ENCODE measurements at regions not wholly inside any gene's neighbourhood (a gene's known extent, or its start where the extent isn't known, plus 50 kb on each side); places are given as distances from the start of the nearest gene placed in this dataset.

DNA sequence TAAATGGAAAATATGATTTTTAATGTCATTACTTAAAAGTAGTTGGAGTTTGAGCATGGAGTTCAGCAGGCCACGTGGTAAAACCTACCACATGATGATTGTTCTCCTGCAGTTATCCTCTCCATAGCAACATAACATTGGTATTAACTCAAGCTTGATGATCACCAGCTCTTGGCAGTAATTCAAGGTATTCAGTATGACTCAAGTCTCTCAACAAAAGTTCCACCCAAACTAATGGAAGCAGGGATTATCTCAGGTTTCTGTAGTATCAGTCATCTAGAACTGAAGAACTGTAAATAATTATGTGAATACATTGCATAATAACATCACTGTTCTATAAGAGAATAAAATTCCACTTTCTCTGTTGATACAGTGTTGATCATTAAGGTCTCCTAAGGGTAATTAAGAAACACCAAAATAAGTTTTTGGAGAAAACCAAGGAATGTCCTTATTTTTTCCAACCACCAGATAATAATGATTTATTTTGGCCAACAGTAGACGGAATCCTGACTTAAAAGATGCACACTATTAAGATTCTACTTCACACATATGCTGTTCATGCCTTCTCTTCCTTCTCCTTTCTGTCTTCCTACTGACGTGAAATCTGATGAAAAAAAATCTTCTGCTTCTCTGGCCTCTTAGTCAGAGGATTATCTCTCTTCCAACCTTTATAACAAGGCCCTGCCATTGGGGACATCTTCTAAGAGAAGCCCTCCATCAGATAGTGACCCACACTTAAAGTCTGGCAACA is 1092.3 kb downstream of the EFNB2 start:
- H3K4me1 ChIP-seq (ENCODE audit: control insufficient read depth, insufficient read depth, low read length), result peaks cover 9% of the 10 kb centered on the region
- DNase-seq (ENCODE audit: low read depth), result peak; percentile 99
- H3K9ac ChIP-seq (ENCODE audit: low read length), result no peak overlapping the region
- H3K4me3 ChIP-seq (ENCODE audit: low read length), result no peak overlapping the region
- no peaks in the 10 kb centered on the region for H3K36me3 ChIP-seq (ENCODE audit: control insufficient read depth, insufficient read depth, low read length, severe bottlenecking)
- no peaks in the 10 kb centered on the region for H3K27me3 ChIP-seq (replicated peaks; ENCODE audit: control insufficient read depth, insufficient read depth, low read length)
- H3K9me3 ChIP-seq (ENCODE audit: control insufficient read depth, low read length), result no peaks in the 10 kb centered on the region

DNA sequence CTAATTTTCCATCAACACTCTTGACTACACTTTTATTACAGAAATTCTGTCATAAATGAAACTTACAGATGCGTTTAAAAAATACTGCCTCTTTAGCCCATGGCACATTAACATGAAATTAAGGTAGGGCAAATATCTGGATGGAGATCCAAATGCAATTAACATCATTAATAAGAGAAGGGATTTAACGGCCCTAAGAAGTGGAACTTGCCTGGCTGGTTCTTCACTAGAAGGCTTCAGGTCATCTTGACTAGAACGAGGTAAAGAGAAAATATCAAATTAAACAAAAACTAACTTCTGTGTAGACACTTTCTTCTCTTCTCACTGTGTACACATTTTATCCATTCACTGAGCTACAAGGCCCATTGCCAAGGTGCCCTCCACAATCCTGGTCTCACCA is 1093.4 kb downstream of the EFNB2 start:
- DNase-seq (ENCODE audit: low read depth), result no peak
- Histone ChIP-seq H3K36me3 (ENCODE audit: control insufficient read depth, insufficient read depth, low read length, severe bottlenecking) (no peaks in the 10 kb centered on the region), H3K27me3 (replicated peaks; ENCODE audit: control insufficient read depth, insufficient read depth, low read length) (no peaks in the 10 kb centered on the region), H3K4me1 (ENCODE audit: control insufficient read depth, insufficient read depth, low read length) (peaks cover 9% of the 10 kb centered on the region), H3K9me3 (ENCODE audit: control insufficient read depth, low read length) (no peaks in the 10 kb centered on the region), H3K9ac (ENCODE audit: low read length) (no peak overlapping the region), H3K4me3 (ENCODE audit: low read length) (no peak overlapping the region)

GRCh38 chr13:105441051-105441750 is 1094.3 kb downstream of the EFNB2 start:
- Histone ChIP-seq H3K9ac (ENCODE audit: low read length) (no peak overlapping the region), H3K36me3 (ENCODE audit: control insufficient read depth, insufficient read depth, low read length, severe bottlenecking) (no peaks in the 10 kb centered on the region), H3K4me3 (ENCODE audit: low read length) (no peak overlapping the region), H3K4me1 (ENCODE audit: control insufficient read depth, insufficient read depth, low read length) (peaks cover 9% of the 10 kb centered on the region), H3K9me3 (ENCODE audit: control insufficient read depth, low read length) (no peaks in the 10 kb centered on the region), H3K27me3 (replicated peaks; ENCODE audit: control insufficient read depth, insufficient read depth, low read length) (no peaks in the 10 kb centered on the region)
- DNase-seq (ENCODE audit: low read depth), result peak; percentile 57

GRCh38 chr13:105436943-105437342 is 1098.5 kb downstream of the EFNB2 start:
- Histone ChIP-seq H3K9me3 (ENCODE audit: control insufficient read depth, low read length) (no peaks in the 10 kb centered on the region), H3K27me3 (replicated peaks; ENCODE audit: control insufficient read depth, insufficient read depth, low read length) (no peaks in the 10 kb centered on the region), H3K4me3 (ENCODE audit: low read length) (no peak overlapping the region), H3K4me1 (ENCODE audit: control insufficient read depth, insufficient read depth, low read length) (no peaks in the 10 kb centered on the region), H3K9ac (ENCODE audit: low read length) (no peak overlapping the region), H3K36me3 (ENCODE audit: control insufficient read depth, insufficient read depth, low read length, severe bottlenecking) (no peaks in the 10 kb centered on the region)
- no peak for DNase-seq (ENCODE audit: low read depth)

DNA sequence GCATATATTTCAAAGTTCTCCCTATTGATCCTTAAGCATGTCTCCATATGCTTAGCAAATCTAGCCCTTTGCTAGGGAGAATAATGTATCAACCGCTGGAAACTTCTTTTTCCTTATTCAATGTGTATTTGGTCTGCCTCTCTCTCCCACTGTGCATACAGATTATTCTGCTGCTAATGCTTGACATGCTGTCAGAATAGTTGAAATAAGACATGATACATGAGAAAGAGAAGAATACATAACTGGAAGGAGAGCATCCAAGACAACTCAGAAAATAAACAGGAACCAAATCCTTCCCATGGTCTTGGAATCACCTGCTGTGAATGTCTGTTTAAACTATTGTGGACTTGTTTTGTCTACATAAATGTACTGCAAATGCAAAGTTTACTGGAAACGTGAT is 1103.0 kb downstream of the EFNB2 start:
- no peak overlapping the region for H3K9ac ChIP-seq (ENCODE audit: low read length)
- no peak for DNase-seq (ENCODE audit: low read depth)
- no peaks in the 10 kb centered on the region for H3K4me1 ChIP-seq (ENCODE audit: control insufficient read depth, insufficient read depth, low read length)
- no peaks in the 10 kb centered on the region for H3K36me3 ChIP-seq (ENCODE audit: control insufficient read depth, insufficient read depth, low read length, severe bottlenecking)
- no peak overlapping the region for H3K4me3 ChIP-seq (ENCODE audit: low read length)
- no peaks in the 10 kb centered on the region for H3K27me3 ChIP-seq (replicated peaks; ENCODE audit: control insufficient read depth, insufficient read depth, low read length)
- H3K9me3 ChIP-seq (ENCODE audit: control insufficient read depth, low read length), result no peaks in the 10 kb centered on the region

DNA sequence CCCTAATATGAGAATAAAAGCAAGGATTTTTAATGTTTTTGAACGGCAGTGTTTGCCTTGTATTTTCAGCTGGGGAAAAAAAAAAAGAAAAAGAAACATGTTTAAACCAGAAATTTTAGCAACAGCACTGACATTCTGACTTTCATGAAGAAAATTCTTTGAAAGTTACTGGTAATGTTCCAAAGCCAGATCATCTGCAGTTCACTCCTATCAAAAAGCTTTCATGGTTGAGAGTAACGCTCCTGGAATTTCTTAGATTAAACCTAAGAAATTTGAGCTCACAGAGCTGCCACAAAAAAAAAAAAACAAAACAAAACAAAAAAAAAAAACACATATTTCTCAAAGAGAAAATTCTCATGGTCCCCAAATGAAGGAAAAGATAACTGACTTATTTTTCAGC is 1106.7 kb downstream of the EFNB2 start:
- H3K27me3 ChIP-seq (replicated peaks; ENCODE audit: control insufficient read depth, insufficient read depth, low read length), result no peaks in the 10 kb centered on the region
- H3K36me3 ChIP-seq (ENCODE audit: control insufficient read depth, insufficient read depth, low read length, severe bottlenecking), result no peaks in the 10 kb centered on the region
- no peak overlapping the region for H3K9ac ChIP-seq (ENCODE audit: low read length)
- no peak overlapping the region for H3K4me3 ChIP-seq (ENCODE audit: low read length)
- H3K9me3 ChIP-seq (ENCODE audit: control insufficient read depth, low read length), result no peaks in the 10 kb centered on the region
- DNase-seq (ENCODE audit: low read depth), result peak; percentile 59
- no peaks in the 10 kb centered on the region for H3K4me1 ChIP-seq (ENCODE audit: control insufficient read depth, insufficient read depth, low read length)

- Histone ChIP-seq H3K36me3 (ENCODE audit: control insufficient read depth, insufficient read depth, low read length, severe bottlenecking) (no peaks in the 10 kb centered on the region), H3K4me1 (ENCODE audit: control insufficient read depth, insufficient read depth, low read length) (no peaks in the 10 kb centered on the region), H3K9ac (ENCODE audit: low read length) (no peak overlapping the region), H3K27me3 (replicated peaks; ENCODE audit: control insufficient read depth, insufficient read depth, low read length) (no peaks in the 10 kb centered on the region), H3K4me3 (ENCODE audit: low read length) (no peak overlapping the region), H3K9me3 (ENCODE audit: control insufficient read depth, low read length) (no peaks in the 10 kb centered on the region)
- DNase-seq (ENCODE audit: low read depth), result no peak
Measured at GRCh38 chr13:105426441-105426840, 1109.0 kb downstream of the EFNB2 start.

GRCh38 chr13:105414639-105415038 is 1120.8 kb downstream of the EFNB2 start:
- no peak for DNase-seq (ENCODE audit: low read depth)
- H3K4me1 ChIP-seq (ENCODE audit: control insufficient read depth, insufficient read depth, low read length), result no peaks in the 10 kb centered on the region
- H3K9me3 ChIP-seq (ENCODE audit: control insufficient read depth, low read length), result no peaks in the 10 kb centered on the region
- H3K9ac ChIP-seq (ENCODE audit: low read length), result no peak overlapping the region
- no peaks in the 10 kb centered on the region for H3K27me3 ChIP-seq (replicated peaks; ENCODE audit: control insufficient read depth, insufficient read depth, low read length)
- H3K4me3 ChIP-seq (ENCODE audit: low read length), result no peak overlapping the region
- H3K36me3 ChIP-seq (ENCODE audit: control insufficient read depth, insufficient read depth, low read length, severe bottlenecking), result no peaks in the 10 kb centered on the region

DNA sequence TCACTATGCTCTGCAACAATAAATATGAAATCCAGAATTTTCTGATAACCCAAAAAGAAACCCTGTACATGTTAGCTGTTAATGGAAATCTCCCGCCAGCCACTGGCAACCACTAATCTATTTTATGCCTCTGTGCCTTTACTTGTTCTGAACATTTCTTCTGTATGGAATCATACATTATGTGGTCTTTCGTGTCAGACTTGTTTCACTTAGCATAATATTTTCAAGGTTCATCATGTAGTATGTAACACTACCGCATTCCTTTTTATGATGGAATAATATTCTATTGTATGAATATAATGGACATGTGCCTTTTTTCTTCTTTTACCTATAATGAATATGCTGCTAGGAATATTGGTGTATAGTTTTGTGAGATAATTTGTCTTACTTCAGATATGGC is 1123.3 kb downstream of the EFNB2 start:
- no peak overlapping the region for H3K4me3 ChIP-seq (ENCODE audit: low read length)
- no peak overlapping the region for H3K9ac ChIP-seq (ENCODE audit: low read length)
- H3K27me3 ChIP-seq (replicated peaks; ENCODE audit: control insufficient read depth, insufficient read depth, low read length), result no peaks in the 10 kb centered on the region
- H3K4me1 ChIP-seq (ENCODE audit: control insufficient read depth, insufficient read depth, low read length), result no peaks in the 10 kb centered on the region
- H3K9me3 ChIP-seq (ENCODE audit: control insufficient read depth, low read length), result no peaks in the 10 kb centered on the region
- no peaks in the 10 kb centered on the region for H3K36me3 ChIP-seq (ENCODE audit: control insufficient read depth, insufficient read depth, low read length, severe bottlenecking)
- DNase-seq (ENCODE audit: low read depth), result no peak

- Histone ChIP-seq H3K9ac (ENCODE audit: low read length) (no peak overlapping the region), H3K4me1 (ENCODE audit: control insufficient read depth, insufficient read depth, low read length) (no peaks in the 10 kb centered on the region), H3K27me3 (replicated peaks; ENCODE audit: control insufficient read depth, insufficient read depth, low read length) (no peaks in the 10 kb centered on the region), H3K36me3 (ENCODE audit: control insufficient read depth, insufficient read depth, low read length, severe bottlenecking) (no peaks in the 10 kb centered on the region), H3K9me3 (ENCODE audit: control insufficient read depth, low read length) (no peaks in the 10 kb centered on the region), H3K4me3 (ENCODE audit: low read length) (no peak overlapping the region)
- DNase-seq (ENCODE audit: low read depth), result no peak
Measured at GRCh38 chr13:105410602-105411001, 1124.9 kb downstream of the EFNB2 start.

DNA sequence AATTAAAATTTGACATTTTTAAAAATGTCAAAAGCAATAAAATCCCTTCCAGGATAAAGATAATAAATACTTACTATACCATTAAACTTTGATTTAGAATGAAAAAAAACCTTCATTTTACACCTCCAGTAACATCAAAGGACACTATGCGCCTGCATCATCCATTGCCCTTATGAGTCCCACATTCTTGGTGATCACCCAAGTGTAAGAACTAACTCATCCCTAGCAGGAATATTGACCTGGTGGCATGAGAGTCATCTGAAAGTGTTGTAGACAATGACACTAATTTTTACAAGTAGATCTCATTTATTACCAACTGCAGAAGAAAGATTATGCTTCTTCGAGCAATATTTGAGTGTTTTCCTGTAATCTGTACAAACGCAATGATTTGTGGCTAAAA is 1128.9 kb downstream of the EFNB2 start:
- no peaks in the 10 kb centered on the region for H3K4me1 ChIP-seq (ENCODE audit: control insufficient read depth, insufficient read depth, low read length)
- H3K36me3 ChIP-seq (ENCODE audit: control insufficient read depth, insufficient read depth, low read length, severe bottlenecking), result no peaks in the 10 kb centered on the region
- H3K4me3 ChIP-seq (ENCODE audit: low read length), result no peak overlapping the region
- DNase-seq (ENCODE audit: low read depth), result no peak
- H3K9ac ChIP-seq (ENCODE audit: low read length), result no peak overlapping the region
- H3K9me3 ChIP-seq (ENCODE audit: control insufficient read depth, low read length), result no peaks in the 10 kb centered on the region
- no peaks in the 10 kb centered on the region for H3K27me3 ChIP-seq (replicated peaks; ENCODE audit: control insufficient read depth, insufficient read depth, low read length)

Measured in adipocyte (in vitro differentiated cells).